HCEC 1CT (cell line): ENCODE measurements at regions not wholly inside any gene's neighbourhood (a gene's known extent, or its start where the extent isn't known, plus 50 kb on each side); places are given as distances from the start of the nearest gene placed in this dataset.
"Not testable (repeated sequence)": the region's sequence is repeated elsewhere in the genome, so short reads cannot be mapped to it uniquely, and the experiment has no call there.

Source experiments
- DNase-seq: peaks from one replicate; pipeline ENCODE4 v3.0.0-alpha.2; 2017

DNA sequence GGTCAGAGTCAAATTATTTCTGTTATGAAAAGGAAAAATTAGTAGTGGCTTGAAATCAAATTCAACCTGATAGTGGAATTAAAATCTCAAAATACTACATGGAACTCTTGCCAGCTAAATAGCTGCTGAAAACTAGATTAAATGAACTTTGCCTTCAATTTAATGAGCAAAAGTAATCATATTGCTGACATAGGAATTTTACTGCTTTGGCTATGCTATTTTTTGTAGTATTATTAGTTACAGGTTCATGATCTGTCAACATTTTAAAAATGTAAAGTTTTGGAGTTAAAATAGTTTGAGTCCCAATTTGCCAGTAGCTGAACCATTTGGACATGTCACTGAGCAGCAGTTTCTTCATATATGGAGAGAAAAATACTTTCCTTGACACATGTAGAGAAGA, 81.4 kb downstream of the RERGL start:
- DNase-seq: no peak

DNA sequence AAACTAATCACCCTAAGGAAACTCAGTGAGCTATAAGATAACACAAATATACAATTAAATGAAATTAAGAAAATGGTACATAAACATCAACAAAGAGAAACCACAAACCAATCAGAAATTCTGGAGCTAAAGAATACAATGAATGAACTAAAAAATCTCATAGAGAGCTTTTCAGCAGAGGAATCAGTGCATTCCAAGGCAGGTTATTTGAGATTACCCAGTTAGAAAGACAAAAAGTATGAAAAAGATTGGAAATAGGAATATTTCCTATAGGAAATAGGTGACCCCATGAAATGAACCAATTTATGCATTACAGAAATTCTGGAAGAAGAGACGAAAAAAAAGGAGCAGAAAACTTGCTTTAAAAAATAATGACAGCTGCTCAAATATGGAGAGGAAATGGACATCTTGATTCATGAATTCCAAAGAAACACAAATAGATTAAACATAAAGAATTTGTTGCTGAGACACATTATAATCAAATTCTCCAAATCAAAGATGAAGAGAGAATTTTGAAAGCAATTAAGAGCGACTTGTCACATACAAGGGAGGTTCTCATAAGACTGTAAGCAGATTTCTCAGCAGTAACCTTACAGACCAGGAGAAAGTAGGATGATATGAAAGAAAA, 90.7 kb downstream of the RERGL start:
- DNase-seq: no peak

DNA sequence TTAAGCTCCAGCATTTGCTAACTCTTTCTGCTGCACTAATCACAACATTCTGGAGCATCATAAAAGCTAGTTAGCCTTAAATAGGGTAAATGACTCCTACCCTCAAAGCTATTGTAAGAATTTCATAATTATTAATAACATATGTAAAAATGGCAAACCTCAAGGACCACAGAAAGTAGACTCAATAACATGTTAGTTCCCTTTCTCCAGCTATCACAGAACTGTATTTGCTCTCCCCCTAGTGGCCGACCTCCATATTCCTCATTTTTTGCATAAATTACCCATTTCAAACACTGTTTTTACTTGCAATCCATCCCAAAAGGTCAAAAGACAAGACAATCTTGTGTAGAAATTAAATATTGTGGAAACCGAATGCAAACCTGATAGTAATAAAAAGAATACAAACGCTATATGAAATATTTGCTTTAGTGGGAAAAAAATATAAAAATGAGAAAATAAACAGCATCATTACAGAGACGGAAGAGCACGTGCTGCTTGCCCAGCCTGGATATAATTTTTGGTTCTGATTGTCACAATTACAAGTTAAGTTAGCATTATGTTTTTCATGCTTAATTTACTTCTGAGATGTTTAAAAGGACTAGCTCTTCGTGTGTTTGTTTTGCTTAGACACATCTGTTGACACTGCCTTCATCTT, 97.9 kb downstream of the RERGL start:
- DNase-seq: peak; percentile 50

DNA sequence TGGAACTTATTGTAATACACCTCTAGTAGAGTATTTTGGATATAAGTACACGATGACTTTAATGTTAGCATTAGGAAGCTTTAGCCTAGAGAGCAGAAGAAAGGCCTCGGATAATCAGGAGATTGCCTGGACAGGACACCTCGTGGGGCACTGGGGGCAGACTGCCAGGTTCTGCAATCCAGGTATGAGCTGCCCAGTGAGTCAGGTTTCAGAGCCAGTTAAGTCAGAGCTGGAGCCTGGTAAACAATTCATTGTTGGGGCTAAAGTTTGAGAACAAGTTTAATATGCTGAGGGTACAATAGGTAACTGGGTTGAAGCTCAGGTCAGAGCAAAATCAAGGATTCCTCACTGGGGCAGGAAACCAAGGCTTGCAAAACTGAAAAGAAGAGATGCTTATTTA, 107.4 kb downstream of the RERGL start:
- no peak for DNase-seq

DNA sequence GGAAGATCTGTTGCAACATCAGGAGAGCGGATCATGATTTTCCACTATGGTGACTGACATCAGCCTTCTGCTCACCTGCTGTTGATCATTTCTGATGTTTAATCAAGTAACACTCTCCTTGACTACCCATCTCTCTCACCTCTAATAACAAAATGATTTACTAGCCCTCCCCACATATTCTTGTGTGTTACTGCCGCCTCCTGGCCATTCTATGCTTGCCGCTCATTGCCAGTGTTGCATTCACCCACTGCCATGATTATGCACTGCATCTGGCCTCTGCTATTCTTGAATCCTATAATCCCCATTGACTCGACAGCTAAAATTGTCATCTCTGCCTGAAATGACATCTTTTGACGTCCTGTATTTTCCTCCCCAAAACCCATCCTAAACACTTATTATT, 113.8 kb downstream of the RERGL start:
- peak; percentile 13 for DNase-seq

DNA sequence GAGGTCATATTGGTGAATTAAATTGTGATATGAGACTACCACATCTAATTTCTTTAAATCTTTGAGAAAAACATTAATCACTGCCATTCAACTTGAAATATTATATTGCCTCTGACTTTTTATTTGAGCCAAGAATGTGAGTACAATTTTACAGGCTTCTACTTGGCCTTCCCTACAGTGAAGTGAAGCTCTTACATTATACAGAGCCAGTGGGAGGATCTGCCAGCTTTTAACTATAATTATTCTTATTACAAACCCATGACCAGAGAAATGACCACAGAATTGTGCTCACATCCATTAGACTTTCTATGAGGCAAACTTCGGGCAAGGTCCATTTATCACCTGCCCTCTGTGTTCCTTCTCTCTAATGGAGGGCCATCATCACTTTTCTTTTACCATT, 114.2 kb downstream of the RERGL start:
- no peak for DNase-seq

DNA sequence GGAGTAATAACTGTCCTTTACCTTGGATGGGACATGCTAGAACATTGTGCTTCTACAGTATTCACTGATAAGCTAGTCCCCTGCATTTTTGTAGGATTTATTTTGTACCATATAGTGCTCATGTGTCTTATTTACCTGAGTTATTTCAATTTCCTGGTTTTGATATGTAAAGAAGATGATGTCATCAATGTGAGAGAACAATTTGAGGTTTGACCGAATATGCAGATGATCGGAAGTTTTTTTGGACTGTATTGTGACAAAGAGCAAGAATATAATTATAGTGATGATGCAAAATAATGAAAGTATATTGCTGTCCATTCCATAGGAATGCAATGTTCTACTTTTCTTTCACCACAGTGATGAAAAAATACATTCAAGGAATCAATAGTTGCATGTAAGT, 114.8 kb downstream of the RERGL start:
- no peak for DNase-seq

DNA sequence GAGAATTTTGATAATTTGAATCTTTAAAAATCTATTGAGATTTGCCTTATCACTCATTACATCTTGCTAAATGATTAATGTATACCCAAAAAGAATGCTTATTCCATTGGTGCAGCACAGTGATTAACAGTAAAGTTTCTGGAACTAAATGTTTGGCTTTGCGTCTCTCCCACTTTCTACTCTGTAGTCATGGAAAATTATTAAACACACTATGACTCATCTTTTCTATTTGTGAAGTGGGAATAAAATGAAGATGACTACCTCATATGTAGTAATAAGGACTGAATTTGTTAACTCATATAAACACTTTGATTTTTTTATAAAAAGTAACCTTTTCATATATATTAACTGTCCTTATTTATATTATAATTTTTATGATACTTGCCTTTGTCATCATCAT, 118.1 kb downstream of the RERGL start:
- peak; percentile 54 for DNase-seq

DNA sequence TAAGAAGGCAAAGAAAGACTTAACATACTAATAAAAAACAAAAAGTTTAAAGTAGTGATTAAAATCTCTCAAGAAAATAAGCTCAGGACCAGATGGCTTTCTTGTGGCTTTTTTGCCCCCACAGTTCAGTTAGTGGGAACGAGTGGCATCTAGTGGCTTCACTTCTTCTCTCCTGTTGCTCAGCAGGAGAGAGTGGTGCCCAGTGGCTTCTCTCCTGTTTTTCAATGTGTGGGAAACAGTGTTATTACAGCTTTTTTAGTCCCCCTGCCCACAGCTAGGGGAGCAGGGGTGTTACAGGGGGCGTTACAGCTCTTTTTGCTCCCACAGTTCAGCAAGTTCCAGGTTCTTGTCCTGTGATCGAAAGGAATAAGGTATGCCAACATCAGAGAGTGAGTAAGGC, 135.2 kb downstream of the RERGL start:
- no peak for DNase-seq

DNA sequence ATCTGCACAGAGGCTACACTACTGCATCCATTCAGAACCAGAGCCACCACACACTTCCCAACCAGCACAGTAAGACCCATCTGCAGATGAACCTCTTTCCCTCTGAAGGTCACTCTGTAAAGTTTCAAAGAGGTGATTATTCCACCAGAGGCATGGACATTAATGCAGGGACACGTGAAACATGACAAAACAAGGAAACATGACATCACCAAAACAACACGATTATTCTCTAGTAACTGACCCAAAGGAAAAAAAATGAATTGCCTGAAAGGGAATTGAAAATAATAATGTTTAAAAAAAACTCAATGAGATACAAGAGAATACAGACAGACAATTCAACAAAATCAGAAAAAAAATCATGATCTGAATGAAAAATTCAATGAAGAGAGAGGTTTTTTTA, 139.1 kb downstream of the RERGL start:
- DNase-seq: no peak

DNA sequence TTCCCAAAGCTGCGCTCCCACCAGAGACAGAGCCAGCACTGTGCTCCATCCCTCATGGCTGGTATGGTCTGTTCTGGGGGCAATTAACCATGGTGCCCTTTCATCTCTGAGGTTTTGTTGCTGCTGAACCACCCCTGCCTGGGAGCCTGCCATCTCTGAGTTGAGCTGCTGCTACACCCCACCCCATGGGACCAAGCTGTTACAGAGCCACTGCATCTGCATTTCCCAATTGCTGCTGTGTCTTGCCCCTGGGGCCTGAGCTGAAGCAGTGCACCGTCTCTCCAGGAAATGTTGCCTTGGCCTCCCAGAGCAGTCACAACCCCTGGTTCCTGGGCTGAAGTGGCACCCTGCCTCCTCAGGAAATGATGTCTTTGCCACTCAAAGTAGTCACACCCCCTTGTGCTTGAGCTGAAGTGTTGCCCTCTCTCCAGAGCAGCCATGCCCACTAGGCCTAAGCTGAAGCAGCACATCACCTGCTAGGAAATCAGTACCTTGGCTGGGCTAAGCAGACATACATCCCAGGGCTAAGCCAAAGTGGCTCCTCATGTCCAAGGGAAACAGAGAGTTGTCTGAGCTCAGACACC, 140.3 kb downstream of the RERGL start:
- DNase-seq: no peak

DNA sequence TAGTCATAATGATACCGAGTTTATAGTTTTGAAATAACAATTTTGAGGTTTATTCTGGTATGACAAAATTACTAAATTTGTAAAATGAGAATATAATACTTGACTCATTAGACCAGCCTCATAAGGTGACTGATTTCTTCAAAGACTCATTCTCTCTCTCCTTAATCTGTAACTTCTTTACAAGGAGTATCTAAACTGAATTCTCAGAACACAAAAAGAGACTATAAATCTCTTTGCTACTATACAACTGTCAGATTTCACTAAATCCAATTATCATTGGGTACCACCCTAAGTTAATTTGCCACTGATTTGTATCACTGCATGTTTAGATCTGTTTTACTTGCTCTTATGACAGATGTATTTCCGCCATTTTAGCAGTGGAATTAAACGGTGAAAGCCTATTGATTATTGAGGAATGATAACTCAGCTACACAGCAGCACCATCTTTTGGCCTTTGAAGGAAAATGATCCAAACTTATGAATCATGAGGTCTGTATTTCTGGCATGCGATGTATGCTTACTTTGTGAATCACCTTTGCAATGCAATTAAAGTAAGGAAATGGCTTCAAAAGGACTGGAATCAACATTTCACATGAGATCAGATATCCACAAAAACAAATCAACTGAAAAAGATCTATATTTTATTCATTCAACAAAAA, 161.2 kb downstream of the RERGL start:
- DNase-seq: peak; percentile 89

DNA sequence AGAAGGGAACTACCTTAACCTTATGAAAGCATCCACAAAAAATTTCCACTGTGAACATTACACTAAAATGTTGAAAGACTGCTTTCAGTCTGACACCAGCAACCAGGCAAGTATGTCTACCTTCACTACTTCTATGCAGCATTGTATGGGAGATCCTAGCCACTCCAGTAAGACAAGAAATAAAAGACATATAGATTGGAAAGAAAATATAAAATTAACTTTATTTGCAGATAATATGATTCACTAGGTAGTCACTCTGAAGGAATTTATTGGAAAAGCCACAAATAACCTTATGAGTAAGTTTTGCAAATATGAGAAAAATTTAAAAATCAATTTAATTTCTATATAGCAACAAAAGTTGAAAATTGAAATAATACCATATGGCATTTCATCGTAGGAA, 172.0 kb downstream of the RERGL start:
- DNase-seq: peak; percentile 38

DNA sequence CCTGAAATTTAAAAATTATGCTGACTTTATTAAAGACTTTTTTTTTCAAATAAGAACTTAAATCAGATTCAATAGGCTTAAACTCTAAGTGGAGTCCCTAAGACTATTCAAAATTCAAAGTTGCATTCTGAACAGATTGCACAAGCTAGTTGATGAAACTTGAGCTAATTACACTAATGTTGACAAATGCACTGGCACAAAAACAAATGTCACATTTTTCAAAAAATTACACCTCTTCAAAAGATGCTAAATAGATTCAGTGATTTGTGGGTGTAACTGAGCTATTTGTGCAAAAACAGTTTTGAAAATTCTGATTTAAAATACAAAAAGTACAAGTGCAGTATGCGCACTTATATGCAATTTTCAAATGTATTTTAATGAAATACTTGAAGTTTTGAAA, 205.4 kb downstream of the RERGL start:
- DNase-seq: no peak

DNA sequence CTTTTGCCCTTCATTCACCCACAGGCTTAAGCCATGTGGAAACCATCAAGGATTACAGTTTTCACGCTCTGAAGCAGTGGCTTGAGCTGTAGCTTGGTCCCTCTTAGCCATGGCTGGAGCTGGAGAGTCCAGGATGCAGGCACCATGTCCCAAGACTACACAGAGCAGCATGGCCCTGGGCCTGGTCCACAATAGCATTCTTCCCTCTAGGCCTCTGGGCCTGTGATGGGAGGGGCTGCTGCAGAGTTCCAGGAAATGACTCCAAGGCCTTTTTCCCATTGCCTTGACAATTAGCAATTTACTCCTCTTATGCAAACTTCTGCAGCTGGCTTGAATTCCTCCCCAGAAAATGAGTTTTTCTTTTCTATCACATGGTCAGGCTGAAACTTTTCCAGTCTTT, 211.3 kb downstream of the RERGL start:
- no peak for DNase-seq

DNA sequence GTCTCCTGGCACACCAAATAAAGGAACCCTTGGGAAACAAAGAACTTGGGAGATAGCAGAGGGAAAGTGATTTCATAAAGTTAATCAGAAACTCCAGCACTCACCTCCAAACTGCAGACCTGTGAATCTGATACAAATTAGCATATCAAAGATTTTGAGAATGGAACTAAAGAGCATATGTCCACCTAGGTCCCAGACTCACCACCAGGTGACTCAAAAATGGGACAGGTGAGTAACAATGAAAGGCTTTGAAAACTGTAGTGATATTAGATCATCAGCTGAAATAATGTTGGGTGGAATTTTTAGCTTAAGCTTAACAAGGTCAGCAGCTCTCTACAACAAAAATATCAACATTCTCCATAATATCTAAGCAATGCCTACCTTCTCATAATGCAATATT, 214.8 kb downstream of the RERGL start:
- no peak for DNase-seq

DNA sequence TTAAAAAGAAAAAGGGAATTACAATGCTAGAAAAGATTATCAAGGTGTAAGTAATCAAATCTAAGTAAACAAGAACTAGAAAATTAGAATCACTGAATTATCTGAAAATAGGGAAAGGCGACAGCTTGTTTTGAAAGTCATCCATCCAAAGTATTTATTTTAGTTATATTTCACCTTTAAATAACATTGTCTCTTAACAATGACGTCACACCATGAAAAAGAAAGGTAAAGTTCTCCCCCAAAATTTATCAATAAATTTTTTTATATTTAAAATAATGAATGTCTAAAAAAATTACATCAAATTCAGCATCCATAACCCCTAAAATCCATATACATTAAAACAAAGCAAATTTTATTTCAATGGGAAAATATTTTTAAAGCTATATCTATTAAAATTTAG, 223.2 kb downstream of the RERGL start:
- DNase-seq: no peak

DNA sequence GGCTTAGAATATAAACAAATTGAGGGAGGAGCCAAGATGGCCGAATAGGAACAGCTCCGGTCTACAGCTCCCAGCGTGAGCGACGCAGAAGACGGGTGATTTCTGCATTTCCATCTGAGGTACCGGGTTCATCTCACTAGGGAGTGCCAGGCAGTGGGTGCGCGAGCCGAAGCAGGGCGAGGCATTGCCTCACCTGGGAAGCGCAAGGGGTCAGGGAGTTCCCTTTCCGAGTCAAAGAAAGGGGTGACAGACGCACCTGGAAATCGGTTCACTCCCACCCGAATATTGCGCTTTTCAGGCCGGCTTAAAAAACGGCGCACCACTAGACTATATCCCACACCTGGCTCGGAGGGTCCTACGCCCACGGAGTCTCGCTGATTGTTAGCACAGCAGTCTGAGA, 234.4 kb downstream of the RERGL start:
- DNase-seq: not testable (repeated sequence)

DNA sequence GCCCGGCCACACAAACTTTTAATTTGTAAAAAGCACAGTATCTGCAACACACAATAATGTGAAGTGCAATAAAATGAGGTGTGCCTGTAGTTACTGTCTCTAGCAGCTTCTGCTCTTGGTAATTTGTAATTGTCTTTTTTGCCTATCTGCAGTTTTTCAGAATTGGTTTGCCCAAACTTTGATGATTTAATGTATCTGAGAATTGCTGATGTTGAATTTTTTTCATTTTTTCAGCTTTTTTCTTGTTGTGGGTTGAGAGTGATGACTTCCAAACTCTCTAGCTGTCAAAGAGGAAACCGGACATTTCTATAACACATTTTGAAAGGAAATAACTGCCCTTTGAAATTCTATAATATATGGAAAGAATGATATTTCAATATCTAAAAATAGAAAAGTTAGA, 236.9 kb downstream of the RERGL start:
- no peak for DNase-seq

DNA sequence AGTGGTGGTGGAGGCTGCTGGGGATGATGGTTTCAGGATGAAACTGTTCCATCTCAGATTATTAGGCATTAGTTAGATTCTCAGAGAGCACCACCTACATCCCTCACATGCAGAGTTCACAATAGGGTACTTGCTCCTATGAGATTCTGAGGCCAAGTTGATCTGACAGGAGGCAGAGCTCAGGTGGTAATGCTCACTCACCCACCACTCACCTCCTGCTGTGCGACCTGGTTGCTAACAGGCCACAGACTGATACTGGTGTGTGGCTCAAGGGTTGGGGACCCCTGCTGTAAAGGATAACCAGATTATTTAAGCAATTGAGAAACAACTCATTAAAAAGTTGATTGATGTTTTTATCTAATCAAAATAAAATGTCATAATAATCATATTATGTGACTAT, 248.5 kb downstream of the RERGL start:
- no peak for DNase-seq

DNA sequence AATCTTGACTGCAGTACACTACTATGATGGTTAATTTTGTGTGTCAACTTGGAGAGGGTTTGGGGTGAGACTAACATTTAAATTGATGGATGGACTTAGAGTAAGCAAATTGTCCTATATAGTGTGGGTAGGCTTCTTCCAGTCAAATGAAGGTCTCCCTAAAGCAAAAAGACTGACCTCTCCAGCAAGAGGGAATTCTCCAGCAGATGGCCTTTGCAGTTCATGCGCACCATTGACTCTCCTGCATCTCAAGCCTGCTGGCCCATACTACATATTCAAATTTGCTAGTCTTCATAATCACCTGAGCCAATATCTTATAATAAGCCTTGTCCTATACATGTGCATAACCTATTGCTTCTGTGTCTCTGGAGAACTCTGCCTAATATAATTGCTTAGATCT, 260.2 kb downstream of the RERGL start:
- no peak for DNase-seq

DNA sequence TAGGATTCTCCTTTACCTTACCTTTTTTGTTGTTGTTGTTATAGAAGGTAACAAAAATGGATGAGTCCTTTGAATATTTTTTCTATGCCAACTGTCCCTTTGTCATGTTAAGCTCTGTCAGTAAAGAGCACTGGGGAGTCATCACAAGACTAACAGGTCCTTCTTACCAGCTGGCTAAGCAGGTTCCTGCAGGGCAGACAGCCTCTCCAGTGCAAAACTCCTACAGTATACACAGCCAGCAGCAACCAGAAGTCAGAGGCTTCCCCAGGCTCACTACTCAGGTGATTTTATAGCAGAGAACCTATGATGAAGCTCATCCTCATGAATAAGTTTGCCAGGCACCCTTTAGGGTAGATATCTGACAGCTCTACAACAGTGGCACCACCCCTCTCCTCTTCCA, 271.1 kb downstream of the RERGL start:
- DNase-seq: no peak

DNA sequence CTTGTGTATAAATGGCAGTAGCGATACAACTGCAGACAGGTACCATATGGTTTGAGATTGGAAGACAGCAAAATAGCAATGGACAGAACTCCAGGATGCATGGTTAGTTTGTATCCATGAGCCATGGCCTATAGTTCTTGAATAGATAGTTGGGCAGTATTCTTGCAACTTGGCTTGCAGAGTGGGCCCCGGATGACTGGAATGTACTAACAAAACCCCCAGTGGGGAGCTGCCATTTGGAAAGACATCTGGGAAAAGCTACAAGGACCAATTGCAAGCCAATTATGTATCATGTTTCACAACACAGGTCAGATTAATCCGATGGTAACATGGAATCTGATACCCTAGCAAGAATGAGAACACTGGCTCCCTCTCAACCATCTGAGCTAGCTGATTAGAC, 279.6 kb downstream of the RERGL start:
- no peak for DNase-seq

DNA sequence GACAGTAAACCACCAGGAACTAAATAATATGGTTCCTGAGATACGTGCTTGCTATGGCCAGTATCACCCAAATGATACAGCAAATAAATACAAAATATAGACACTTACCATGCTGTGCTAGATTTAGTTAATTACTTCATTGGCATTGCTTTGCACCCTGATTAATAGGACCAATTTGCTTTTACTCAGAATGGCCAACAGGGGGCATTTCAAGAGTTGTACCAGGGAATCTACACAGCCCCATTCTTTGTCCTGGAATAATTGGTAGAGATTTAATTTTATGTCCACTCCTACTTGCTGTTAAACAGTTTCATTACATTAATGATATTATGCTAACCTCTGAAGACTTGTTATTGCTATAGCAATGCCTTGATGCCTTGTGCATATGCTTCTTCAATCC, 280.8 kb downstream of the RERGL start:
- DNase-seq: no peak
